ENCODE measurements at regions not wholly inside any gene's neighbourhood (a gene's known extent, or its start where the extent isn't known, plus 50 kb on each side); places are given as distances from the start of the nearest gene placed in this dataset.

DNA sequence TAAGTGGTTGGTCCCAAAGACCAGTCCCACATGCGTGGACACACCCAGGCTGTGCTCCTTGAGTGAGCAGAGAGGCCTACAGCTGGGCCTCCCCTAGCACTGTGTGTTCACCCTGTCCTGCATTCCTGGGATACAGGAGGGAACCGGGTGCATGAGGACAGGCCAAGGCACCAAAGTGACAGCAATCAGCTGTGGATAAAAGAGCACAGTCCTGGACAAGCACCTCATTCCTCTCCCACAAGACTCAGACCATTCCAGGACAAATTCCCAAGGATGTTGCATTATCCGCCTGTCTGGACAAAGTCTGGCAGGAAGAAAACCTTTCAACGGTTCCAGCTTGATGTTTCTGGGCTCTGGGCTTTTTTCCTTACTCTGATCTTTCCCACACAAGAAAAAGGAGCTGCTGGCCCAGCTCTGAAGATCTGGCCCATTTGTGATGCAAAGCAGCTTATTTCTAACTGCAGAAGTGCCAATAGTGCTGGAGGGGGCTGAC is 273.2 kb downstream of the ENC1 start:
- no peaks in the 10 kb centered on the region for H3K36me3 ChIP-seq (ENCODE audit: insufficient read depth, low read length)
- H3K9ac ChIP-seq (ENCODE audit: low read depth, low read length) = no peak overlapping the region

DNA sequence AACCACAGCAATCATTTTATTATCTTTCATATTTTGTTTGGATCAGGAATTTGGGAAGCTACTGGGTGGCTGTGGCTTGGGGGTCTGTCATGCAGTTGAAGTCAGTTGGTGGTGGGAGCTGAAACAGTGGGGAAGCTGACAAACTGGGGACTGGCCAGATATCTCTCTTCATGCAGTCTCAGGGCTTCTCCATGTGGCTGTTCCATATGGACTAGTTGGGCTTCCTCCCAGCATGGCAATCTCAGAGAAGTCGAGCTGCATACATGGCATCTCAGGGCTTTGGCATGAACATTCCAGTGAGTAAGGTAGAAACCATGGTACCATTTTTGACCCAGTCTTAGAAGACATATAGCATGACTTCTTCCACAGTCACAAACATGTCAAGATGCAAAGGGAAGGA is 274.8 kb downstream of the ENC1 start:
- H3K4me2 ChIP-seq (ENCODE audit: insufficient read depth, low read length) = no peak overlapping the region
- TF ChIP-seq EZH2 (IDR thresholded peaks at IDR 0.05; ENCODE audit: borderline replicate concordance, low read depth, low read length, severe bottlenecking) (no peak), CTCF (IDR thresholded peaks at IDR 0.05; ENCODE audit: borderline replicate concordance, extremely low read depth, low read length, poor library complexity, severe bottlenecking) (no peak)
- no peak overlapping the region for H3K4me3 ChIP-seq (ENCODE audit: low read depth in 1 of 2, low read length in 2 of 2)
- H4K20me1 ChIP-seq (ENCODE audit: insufficient read depth, low read length) = no peaks in the 10 kb centered on the region
- H3K4me1 ChIP-seq (ENCODE audit: insufficient read depth, low read length) = no peaks in the 10 kb centered on the region
- H3K36me3 ChIP-seq (ENCODE audit: insufficient read depth, low read length) = no peaks in the 10 kb centered on the region
- H3K9me3 ChIP-seq (ENCODE audit: insufficient read depth, low read length, severe bottlenecking) = no peaks in the 10 kb centered on the region
- ATAC-seq (ENCODE audit: insufficient read depth, low read depth) (no peak), DNase-seq (no peak)
- no peak overlapping the region for H2AFZ ChIP-seq (ENCODE audit: low read depth, low read length)
- H3K79me2 ChIP-seq (ENCODE audit: insufficient read depth, low read length) = no peaks in the 10 kb centered on the region
- no peak overlapping the region for H3K27ac ChIP-seq (ENCODE audit: low read length)
- H3K27me3 ChIP-seq (ENCODE audit: insufficient read depth, low read length, poor library complexity) = no peaks in the 10 kb centered on the region
- no peak overlapping the region for H3K9ac ChIP-seq (ENCODE audit: low read depth, low read length)

More for the DNA sequence above, 273.2 kb downstream of the ENC1 start:
- TF ChIP-seq EZH2 (IDR thresholded peaks at IDR 0.05; ENCODE audit: borderline replicate concordance, low read depth, low read length, severe bottlenecking) (no peak), CTCF (IDR thresholded peaks at IDR 0.05; ENCODE audit: borderline replicate concordance, extremely low read depth, low read length, poor library complexity, severe bottlenecking) (no peak)
- Histone ChIP-seq H3K79me2 (ENCODE audit: insufficient read depth, low read length) (no peaks in the 10 kb centered on the region), H2AFZ (ENCODE audit: low read depth, low read length) (no peak overlapping the region), H4K20me1 (ENCODE audit: insufficient read depth, low read length) (no peaks in the 10 kb centered on the region), H3K4me1 (ENCODE audit: insufficient read depth, low read length) (no peaks in the 10 kb centered on the region), H3K4me2 (ENCODE audit: insufficient read depth, low read length) (no peak overlapping the region), H3K4me3 (ENCODE audit: low read depth in 1 of 2, low read length in 2 of 2) (no peak overlapping the region), H3K9me3 (ENCODE audit: insufficient read depth, low read length, severe bottlenecking) (no peaks in the 10 kb centered on the region), H3K27ac (ENCODE audit: low read length) (no peak overlapping the region), H3K27me3 (ENCODE audit: insufficient read depth, low read length, poor library complexity) (no peaks in the 10 kb centered on the region)
- no peak for DNase-seq
- ATAC-seq (ENCODE audit: insufficient read depth, low read depth) = no peak

- TF ChIP-seq CTCF (IDR thresholded peaks at IDR 0.05; ENCODE audit: borderline replicate concordance, extremely low read depth, low read length, poor library complexity, severe bottlenecking) (no peak), EZH2 (IDR thresholded peaks at IDR 0.05; ENCODE audit: borderline replicate concordance, low read depth, low read length, severe bottlenecking) (no peak)
- Histone ChIP-seq H3K4me3 (ENCODE audit: low read depth in 1 of 2, low read length in 2 of 2) (no peak overlapping the region), H3K4me1 (ENCODE audit: insufficient read depth, low read length) (no peaks in the 10 kb centered on the region), H3K9ac (ENCODE audit: low read depth, low read length) (no peak overlapping the region), H3K27me3 (ENCODE audit: insufficient read depth, low read length, poor library complexity) (no peaks in the 10 kb centered on the region), H3K9me3 (ENCODE audit: insufficient read depth, low read length, severe bottlenecking) (no peaks in the 10 kb centered on the region), H3K4me2 (ENCODE audit: insufficient read depth, low read length) (no peak overlapping the region), H3K36me3 (ENCODE audit: insufficient read depth, low read length) (no peaks in the 10 kb centered on the region), H3K79me2 (ENCODE audit: insufficient read depth, low read length) (no peaks in the 10 kb centered on the region), H2AFZ (ENCODE audit: low read depth, low read length) (no peak overlapping the region), H4K20me1 (ENCODE audit: insufficient read depth, low read length) (no peaks in the 10 kb centered on the region), H3K27ac (ENCODE audit: low read length) (no peak overlapping the region)
- no peak for ATAC-seq (ENCODE audit: insufficient read depth, low read depth)
- no peak for DNase-seq
These were observed 276.0 kb downstream of the ENC1 start for GRCh38 chr5:74364507-74364906.
